HG03039 (cell line): ENCODE measurements at regions not wholly inside any gene's neighbourhood (a gene's known extent, or its start where the extent isn't known, plus 50 kb on each side); places are given as distances from the start of the nearest gene placed in this dataset.

Experiments used
- ATAC-seq: cut with Tn5 transposase; IDR thresholded peaks from one replicate; pipeline ENCODE4 v1.9.1; 2021; ENCODE audit warnings: mild to moderate bottlenecking, moderate library complexity; ENCODE audit not compliant: unreplicated experiment

- no peak for ATAC-seq
Measured at GRCh38 chr5:74052441-74053221, 426.6 kb downstream of the ARHGEF28 start.

GRCh38 chr5:74051076-74051475, 425.1 kb downstream of the ARHGEF28 start:
- ATAC-seq = no peak

- ATAC-seq = no peak
Measured at GRCh38 chr5:74044936-74045335, 418.9 kb downstream of the ARHGEF28 start.

GRCh38 chr5:74042959-74043358, 417.0 kb downstream of the ARHGEF28 start:
- no peak for ATAC-seq

- ATAC-seq = no peak
Measured at GRCh38 chr5:74042559-74042958, 416.6 kb downstream of the ARHGEF28 start.

- no peak for ATAC-seq
Measured at GRCh38 chr5:74041913-74042312, 415.9 kb downstream of the ARHGEF28 start.

GRCh38 chr5:74040811-74041491, 415.0 kb downstream of the ARHGEF28 start:
- ATAC-seq = no peak

GRCh38 chr5:74040065-74040551, 414.1 kb downstream of the ARHGEF28 start:
- ATAC-seq = no peak

GRCh38 chr5:74037321-74037720, 411.3 kb downstream of the ARHGEF28 start:
- no peak for ATAC-seq

GRCh38 chr5:74035521-74035937, 409.5 kb downstream of the ARHGEF28 start:
- peak; percentile 67 for ATAC-seq

GRCh38 chr5:74034733-74035132, 408.7 kb downstream of the ARHGEF28 start:
- no peak for ATAC-seq

- ATAC-seq = no peak
Measured at GRCh38 chr5:74032617-74033016, 406.6 kb downstream of the ARHGEF28 start.

GRCh38 chr5:74031536-74031935, 405.5 kb downstream of the ARHGEF28 start:
- ATAC-seq = no peak

- ATAC-seq = no peak
Measured at GRCh38 chr5:74030821-74031220, 404.8 kb downstream of the ARHGEF28 start.

GRCh38 chr5:74030371-74030770, 404.4 kb downstream of the ARHGEF28 start:
- no peak for ATAC-seq

GRCh38 chr5:74028976-74029375, 403.0 kb downstream of the ARHGEF28 start:
- no peak for ATAC-seq

GRCh38 chr5:74028406-74028805, 402.4 kb downstream of the ARHGEF28 start:
- no peak for ATAC-seq

GRCh38 chr5:74027732-74028338, 401.8 kb downstream of the ARHGEF28 start:
- no peak for ATAC-seq

- ATAC-seq = no peak
Measured at GRCh38 chr5:74026310-74026709, 400.3 kb downstream of the ARHGEF28 start.

- ATAC-seq = no peak
Measured at GRCh38 chr5:74021126-74021525, 395.1 kb downstream of the ARHGEF28 start.

GRCh38 chr5:74020503-74020902, 394.5 kb downstream of the ARHGEF28 start:
- ATAC-seq = no peak

GRCh38 chr5:74019923-74020322, 393.9 kb downstream of the ARHGEF28 start:
- no peak for ATAC-seq
